GM12875 (cell line): ENCODE measurements at regions not wholly inside any gene's neighbourhood (a gene's known extent, or its start where the extent isn't known, plus 50 kb on each side); places are given as distances from the start of the nearest gene placed in this dataset.
"Not testable (repeated sequence)": the region's sequence is repeated elsewhere in the genome, so short reads cannot be mapped to it uniquely, and the experiment has no call there.

ENCODE experiments used
- H3K4me3 ChIP-seq: one replicate; pipeline ENCODE4 v1.5.1; 2011; ENCODE audit warnings: low read depth, low read length, control low read depth
- TF ChIP-seq, protein P1 (sequence below): IDR thresholded peaks from 2 replicates; pipeline ENCODE4 v1.5.1; 2011; ENCODE audit warnings: low read depth, mild to moderate bottlenecking, control low read depth, inconsistent platforms, low read length, moderate library complexity, borderline replicate concordance; ENCODE audit not compliant: insufficient read depth

GRCh38 chr17:70378076-70378475 is 208.7 kb downstream of the KCNJ2 start:
- TF ChIP-seq, protein P1, sequence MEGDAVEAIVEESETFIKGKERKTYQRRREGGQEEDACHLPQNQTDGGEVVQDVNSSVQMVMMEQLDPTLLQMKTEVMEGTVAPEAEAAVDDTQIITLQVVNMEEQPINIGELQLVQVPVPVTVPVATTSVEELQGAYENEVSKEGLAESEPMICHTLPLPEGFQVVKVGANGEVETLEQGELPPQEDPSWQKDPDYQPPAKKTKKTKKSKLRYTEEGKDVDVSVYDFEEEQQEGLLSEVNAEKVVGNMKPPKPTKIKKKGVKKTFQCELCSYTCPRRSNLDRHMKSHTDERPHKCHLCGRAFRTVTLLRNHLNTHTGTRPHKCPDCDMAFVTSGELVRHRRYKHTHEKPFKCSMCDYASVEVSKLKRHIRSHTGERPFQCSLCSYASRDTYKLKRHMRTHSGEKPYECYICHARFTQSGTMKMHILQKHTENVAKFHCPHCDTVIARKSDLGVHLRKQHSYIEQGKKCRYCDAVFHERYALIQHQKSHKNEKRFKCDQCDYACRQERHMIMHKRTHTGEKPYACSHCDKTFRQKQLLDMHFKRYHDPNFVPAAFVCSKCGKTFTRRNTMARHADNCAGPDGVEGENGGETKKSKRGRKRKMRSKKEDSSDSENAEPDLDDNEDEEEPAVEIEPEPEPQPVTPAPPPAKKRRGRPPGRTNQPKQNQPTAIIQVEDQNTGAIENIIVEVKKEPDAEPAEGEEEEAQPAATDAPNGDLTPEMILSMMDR: no peak
- no peak overlapping the region for H3K4me3 ChIP-seq

DNA sequence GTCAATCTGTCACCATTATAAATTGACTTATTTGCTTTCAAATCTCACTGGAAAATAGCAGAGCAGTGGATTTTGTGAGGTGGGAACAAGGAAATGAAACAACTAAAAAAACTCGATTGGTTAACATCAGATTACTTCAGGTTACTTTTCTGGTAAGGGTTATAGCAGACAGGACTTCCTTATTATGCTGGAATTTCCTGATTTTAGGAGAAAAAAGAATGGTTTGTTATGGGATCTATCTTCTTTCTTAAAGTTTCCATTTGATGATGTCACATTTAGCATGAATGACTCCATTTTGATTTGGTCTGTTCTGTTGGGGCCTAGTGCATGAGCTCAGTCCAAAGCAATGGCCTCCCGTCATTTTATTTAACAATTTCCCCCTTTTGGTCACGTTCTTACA is 210.6 kb downstream of the KCNJ2 start:
- H3K4me3 ChIP-seq: no peak overlapping the region
- TF ChIP-seq, protein P1: no peak

DNA sequence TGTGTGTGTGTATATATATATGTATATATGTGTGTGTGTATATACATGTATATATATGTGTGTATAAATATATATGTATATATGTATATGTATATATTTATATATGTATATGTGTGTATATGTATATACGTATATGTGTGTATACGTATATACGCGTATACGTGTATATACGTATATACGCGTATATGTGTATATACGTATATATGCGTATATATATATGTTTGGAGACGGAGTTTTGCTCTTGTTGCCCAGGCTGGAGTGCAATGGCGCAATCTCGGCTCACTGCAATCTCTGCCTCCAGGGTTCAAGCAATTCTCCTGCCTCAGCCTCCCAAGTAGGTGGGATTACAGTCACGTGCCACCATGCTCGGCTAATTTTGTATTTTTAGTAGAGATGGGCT is 212.6 kb downstream of the KCNJ2 start:
- H3K4me3 ChIP-seq: not testable (repeated sequence)

GRCh38 chr17:70388326-70388725 is 219.0 kb downstream of the KCNJ2 start:
- TF ChIP-seq, protein P1: no peak
- no peak overlapping the region for H3K4me3 ChIP-seq

GRCh38 chr17:70389232-70389757 is 220.0 kb downstream of the KCNJ2 start:
- not testable (repeated sequence) for H3K4me3 ChIP-seq

- no peak overlapping the region for H3K4me3 ChIP-seq
- TF ChIP-seq, protein P1: no peak
Observed at GRCh38 chr17:70390049-70390448, 220.7 kb downstream of the KCNJ2 start.

DNA sequence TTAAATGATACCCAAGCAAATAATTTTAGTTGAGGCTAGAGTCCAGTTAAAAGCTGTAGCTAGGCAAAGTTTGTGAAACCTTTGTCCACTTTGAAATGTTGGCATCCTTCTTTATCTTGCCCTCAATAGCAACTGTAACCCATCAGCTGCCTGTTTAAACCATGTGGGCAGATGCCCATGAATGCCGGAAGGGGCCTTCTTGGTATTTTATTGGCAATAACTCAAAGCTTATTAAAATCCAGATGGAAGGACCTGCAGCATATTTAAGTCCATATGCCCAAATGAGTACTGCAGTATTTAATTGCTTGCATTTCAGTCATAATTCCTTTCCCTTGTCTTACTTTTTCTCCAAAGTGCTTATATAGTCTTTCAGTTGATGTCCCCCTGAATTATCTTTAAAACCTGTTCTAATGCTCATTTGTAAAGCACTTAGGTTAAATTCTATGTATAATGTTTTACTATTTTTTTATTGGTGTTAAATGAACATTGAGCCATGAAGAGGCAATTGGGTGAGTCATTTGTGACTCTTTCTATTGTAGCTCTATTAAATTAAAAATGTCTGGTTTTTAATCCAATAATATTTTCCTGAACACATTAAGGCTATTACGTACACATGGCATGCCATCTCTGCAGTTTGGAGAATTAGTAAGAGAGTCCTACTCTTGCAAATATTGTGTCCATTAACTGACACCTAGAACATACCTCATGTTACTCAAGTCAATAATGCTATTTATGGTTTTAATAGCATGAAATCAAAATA is 225.3 kb downstream of the KCNJ2 start:
- no peak overlapping the region for H3K4me3 ChIP-seq
- TF ChIP-seq, protein P1: no peak

DNA sequence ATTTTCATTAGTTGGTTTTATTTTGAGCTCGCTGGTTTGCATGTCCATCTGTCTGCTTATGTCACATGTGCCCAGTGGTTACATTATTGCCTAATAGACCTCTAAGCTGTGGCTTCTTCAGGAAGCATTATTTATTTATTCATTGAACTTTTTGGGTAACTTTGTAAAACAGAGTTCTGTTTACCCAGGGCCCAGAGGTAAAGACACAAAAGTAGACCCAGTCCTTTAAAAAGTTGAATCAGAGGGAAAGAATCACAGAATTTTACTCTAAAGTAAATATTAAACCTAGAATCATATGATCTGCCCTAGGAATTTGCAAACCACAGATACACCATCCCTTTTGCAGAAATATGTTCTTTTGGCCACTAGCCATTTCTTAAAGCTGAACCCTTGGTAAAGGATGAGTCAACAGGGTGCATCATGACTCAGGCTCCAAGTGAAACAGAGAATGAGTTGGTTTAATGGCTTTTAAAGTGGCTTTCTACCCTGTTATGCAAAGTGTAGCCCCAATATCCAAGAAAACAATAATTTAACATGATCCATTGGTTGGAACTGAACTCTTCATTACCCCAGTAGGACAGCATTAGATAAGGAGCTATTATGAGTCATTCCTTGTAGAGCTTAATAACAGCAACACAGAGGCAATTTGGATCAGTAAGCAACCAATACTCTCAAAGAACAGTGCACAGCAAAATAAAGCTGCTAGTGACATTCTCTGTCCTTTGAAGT is 236.3 kb downstream of the KCNJ2 start:
- TF ChIP-seq, protein P1: no peak
- no peak overlapping the region for H3K4me3 ChIP-seq
